ENCODE measurements at regions not wholly inside any gene's neighbourhood (a gene's known extent, or its start where the extent isn't known, plus 50 kb on each side); places are given as distances from the start of the nearest gene placed in this dataset.

DNA sequence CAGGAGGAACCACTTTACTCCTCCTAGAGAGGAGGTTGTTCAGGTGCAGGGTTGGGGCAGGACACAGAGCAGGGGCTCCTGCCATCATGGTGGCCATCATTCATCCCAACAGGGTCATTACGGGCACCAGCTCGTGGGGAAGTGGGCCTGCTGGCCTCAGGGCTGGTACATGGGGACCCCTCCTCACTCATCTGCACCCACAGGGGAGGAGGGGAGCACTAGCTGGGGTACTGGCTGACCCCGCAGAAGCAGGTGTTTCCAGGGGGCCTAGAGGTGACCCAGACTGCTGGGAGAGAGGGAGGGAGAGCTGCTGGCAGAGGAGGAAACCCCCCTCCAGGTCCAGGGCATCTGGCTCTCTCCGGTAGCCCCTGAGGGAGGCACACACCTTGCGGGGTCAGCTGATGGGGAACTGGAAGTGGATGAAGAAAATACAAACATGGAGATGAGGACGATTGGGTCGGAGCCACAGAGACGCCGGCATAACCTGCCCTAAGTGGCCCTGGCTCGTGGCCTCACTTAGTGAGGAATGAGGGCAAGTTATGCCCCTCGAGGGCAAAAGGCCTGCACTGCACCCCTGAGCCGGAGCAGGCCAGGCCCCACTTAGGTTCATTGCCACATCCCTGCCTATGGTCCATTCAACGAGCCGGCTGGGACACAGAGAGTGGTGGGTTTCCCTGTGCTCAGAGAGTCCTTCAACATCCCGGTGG is 76.2 kb downstream of the SOX1 start:
- TF ChIP-seq, protein P1, sequence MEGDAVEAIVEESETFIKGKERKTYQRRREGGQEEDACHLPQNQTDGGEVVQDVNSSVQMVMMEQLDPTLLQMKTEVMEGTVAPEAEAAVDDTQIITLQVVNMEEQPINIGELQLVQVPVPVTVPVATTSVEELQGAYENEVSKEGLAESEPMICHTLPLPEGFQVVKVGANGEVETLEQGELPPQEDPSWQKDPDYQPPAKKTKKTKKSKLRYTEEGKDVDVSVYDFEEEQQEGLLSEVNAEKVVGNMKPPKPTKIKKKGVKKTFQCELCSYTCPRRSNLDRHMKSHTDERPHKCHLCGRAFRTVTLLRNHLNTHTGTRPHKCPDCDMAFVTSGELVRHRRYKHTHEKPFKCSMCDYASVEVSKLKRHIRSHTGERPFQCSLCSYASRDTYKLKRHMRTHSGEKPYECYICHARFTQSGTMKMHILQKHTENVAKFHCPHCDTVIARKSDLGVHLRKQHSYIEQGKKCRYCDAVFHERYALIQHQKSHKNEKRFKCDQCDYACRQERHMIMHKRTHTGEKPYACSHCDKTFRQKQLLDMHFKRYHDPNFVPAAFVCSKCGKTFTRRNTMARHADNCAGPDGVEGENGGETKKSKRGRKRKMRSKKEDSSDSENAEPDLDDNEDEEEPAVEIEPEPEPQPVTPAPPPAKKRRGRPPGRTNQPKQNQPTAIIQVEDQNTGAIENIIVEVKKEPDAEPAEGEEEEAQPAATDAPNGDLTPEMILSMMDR (IDR thresholded peaks at IDR 0.05), result no peak
- TF ChIP-seq POLR2A (IDR thresholded peaks at IDR 0.05) (no peak), EP300 (IDR thresholded peaks at IDR 0.05) (no peak)
